ENCODE measurements at regions not wholly inside any gene's neighbourhood (a gene's known extent, or its start where the extent isn't known, plus 50 kb on each side); places are given as distances from the start of the nearest gene placed in this dataset.

DNA sequence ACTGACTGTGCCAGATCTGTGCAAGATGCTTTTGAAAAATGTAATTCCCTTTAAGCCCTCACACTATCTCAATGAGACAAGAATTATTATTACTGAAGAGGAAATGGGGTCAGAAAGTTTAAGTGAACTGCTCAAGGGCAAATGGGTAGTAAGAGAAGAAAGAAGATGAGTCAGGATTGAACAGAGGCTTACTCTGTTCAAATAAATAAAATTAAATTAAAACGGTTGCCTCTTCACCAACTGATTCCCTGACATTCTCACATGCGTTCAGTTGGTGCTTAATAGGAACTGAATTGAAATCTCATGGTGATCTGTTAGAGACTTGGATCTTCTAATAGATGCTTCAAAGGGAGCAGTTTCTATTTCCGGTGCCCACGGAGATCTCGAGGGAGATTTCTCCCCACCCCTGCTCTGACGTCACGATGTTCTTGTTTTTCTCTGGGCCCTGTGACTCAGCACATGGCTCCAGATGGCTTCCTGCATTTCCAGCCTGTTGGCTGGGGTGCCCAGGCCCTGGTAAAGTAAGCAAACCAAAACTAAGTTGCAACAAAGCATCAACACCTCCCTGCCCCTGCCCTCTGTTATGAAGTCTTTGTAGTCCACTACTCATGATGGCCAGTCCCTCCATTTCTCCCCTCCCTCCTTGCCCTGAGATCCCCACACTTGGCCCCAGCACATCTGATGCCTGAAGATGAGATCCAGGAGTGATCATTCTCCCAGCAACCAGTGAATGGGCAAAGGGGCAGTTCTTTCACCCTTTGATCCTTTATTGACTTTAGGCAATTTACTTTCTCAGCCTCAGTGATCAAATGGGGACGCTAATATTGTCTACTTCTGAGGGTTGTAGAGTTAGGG, 106.1 kb upstream of the CPEB4 start:
- peak; percentile 88 for DNase-seq (ENCODE audit: low spot score)

GRCh38 chr5:173782671-173783101, 105.5 kb upstream of the CPEB4 start:
- no peak for DNase-seq (ENCODE audit: low spot score)

DNA sequence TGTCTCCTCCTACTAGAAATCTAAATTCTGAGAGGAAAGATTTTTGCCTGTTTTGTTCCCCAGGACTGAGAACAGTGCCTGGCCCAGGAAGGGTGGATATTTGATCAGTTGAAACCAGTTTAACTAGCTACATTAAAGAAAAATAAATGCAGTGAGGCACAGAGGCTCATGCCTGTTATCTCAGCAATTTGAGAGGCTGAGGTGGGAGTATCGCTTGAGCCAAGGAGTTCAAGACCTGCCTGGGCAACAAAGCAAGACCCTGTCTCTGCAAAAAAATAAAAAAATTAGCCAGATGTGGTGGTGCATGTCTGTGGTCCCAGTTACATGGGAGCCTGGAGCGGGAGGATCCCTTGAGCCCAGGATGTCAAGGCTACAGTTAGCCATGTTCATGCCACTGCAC, 104.8 kb upstream of the CPEB4 start:
- DNase-seq (ENCODE audit: low spot score) = no peak

DNA sequence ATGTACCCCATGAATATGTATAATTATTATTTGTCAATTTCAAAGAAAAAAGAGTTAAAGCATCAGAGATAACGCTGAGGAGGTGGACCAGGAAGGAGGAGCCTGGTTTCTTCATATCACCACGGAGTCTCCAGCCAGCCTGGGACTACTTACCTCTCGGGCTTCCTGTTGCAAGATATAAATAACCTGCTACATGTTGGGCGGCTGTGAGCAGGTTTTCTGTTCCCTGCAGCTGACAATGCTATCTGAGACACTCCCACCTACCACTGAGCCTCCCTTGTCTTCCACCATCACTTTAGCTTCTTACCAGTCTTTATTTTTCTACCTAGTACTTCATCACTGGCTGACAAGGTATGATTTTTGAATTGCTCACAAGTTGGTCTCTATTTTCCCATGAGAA, 102.7 kb upstream of the CPEB4 start:
- DNase-seq (ENCODE audit: low spot score) = no peak

- no peak for DNase-seq (ENCODE audit: low spot score)
Observed at GRCh38 chr5:173785866-173786265, 102.3 kb upstream of the CPEB4 start.

- no peak for DNase-seq (ENCODE audit: low spot score)
Observed at GRCh38 chr5:173786286-173787187, 101.6 kb upstream of the CPEB4 start.

DNA sequence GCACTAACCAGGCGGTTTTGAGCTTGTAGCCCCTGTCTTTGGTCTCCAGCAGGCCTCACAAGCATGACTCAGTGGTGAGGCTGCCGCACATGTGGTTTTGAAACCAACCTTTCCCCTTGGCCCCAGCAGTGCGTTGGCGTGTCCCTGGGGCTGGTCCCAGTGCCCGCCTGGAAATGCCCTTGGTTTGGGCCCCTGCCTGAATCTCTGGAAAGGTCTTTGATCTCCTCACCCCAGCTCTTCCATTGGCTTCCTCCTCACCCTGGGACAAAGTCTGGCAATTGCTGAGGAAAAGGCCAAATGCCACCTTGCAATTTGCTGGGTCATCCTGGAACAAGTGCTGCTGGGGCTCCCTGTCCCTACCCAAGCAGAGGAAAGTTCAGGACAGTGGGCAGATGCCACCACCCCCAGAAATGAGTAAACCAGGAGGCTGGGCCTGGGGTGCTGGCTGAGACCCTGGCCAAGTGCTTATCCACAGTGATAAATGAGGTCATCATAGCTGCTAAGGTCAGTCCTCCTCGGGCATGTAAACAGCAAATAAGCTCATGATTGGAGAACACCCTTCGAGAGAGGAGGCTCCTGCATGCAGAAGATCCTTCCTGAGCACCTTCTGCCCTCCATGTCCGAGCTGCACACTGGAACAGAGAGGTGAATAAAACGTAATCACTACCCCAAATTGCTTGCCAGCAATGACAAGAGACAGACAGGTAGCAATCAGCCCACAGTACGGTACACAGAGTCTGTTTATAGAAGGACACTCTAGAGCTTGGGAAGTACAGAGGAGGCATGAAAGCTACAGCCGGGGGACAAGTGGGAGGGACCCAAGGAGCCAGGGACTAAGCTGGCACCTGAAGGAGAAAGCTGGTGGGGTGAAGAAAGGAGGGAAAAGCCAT, 98.9 kb upstream of the CPEB4 start:
- DNase-seq (ENCODE audit: low spot score) = peak; percentile 62

DNA sequence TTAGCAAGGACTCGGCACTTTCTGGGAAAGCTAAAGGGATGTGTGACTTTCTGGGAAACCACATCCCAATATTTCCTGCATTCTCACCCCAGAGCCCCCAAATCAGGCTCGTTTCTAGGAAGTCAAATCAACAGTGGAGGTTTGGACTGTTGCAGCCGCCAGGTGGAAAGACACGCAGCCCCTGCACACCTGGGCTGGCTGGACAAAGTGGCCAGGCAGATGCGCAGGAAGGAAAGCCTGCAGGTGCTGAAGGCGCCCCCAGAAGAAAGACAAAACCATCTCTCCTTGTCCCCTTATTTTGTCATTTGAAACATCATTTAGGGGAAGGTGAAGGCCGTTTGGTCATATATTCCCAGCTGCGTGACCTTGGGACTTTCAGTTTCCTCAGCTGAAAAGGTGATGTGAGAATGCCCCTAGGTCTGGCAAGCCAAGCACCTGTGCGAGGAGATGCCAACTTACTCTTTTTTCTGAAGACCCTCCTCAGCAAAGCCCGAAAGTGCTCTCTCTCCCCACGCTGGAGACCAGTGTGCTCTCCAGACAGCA, 97.9 kb upstream of the CPEB4 start:
- no peak for DNase-seq (ENCODE audit: low spot score)

DNA sequence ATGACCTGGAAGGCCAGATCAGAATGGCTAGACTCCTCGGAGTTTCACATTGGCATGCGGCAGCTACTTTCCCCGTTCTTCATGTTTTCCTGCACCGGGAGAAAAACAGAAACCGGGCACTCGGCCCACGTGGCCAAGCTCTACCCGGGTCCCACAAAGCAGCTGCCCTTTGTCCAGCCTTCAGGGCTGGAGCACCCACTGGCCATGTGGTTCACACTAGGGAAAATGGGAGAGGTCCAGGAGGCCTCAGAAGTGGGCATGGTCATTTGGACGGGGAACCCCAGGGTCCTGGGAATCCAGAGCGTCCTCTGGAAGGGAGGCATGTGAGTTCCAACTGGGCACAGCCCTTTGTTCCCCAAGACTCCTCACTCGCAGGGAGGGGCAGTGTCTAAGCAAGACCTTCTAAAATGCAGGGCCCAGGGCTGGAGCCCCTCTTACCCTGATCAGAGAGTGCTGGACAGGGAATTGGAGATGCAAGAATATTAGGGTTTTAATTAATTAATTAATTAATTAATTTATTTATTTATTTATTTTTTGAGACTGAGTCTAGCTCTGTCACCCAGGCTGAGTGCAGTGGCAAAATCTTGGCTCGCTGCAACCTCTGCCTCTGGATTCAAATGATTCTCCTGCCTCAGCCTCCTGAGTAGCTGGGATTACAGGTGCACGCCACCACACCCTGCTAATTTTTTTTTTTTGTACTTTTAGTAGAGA, 97.2 kb upstream of the CPEB4 start:
- no peak for DNase-seq (ENCODE audit: low spot score)

- DNase-seq (ENCODE audit: low spot score) = no peak
Observed at GRCh38 chr5:173791878-173792277, 96.3 kb upstream of the CPEB4 start.

DNA sequence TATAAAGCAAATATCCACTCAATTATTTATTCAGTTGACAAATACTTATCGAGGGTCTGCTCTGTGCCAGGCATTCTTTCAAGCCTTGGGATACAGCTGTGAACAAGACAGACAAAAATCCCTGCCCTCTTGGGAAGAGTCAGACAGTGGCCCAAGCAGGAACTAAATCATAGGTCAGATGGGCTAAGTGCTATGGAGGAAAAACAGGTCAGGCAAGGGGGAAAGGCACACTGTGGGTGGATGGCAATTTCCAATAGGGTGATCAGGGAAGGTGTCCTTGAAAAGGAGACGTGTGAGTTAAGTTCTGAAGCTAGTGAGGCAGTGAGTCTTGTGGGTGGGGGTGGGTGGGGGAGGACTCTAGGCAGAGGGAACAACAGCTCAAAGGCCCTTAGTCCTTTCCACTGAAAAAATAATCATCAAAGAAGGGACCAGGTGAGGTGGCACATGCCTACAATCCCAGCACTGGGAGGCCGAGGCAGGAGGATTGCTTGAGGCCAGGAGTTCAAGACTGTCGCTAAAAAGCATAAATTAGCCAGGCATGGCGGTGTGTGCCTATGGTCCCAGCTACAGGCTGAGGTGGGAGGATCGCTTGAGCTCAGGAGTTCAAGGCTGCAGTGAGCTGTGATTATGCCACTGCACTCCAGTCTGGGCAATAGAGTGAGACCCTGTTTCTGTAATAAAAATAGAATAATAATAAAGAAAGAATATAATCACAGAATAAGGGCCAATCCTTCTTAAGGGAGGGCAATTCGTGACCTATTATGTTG, 95.2 kb upstream of the CPEB4 start:
- no peak for DNase-seq (ENCODE audit: low spot score)

DNA sequence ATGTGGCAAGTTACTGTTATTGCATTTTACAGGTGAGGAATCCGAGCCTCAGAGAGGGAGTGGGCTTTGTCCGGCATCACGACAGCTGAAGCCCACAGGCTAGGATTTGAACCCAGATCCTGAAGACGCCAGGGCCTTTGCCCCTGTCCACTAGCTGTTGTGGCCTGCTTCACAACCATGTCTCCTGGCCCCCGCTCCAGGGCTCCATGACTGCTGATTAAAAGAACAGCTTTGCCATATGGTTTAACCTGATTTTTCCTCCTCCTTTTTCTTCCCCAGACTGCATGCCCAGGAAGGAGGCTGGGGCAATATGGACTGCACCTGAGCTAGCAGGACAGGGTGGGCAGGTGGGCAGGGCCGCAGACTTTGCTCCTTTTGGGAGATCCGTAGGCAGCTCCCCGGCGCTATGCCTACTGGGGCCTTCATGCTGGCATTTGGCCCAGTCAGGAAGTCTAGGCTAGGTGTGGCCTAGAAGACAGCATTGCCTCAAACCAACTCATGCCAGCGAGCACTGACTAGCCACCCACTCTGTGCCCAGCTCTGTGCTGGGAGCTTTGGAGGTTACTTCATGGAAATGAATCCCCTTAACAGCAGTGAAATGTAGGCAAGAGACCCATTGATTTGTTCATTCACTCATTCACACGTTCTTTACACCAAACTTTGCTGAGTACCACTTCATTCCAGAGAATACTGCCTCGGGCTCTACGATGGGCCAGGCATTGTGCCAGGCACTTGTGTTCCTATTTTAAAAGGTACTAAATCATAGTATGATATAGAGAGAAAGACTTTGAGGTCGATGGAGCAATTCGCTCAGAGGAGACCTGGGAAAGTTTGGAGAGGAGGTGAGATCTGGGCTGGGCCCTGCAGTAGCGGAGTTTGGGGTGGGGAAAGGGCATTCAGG, 94.3 kb upstream of the CPEB4 start:
- no peak for DNase-seq (ENCODE audit: low spot score)

DNA sequence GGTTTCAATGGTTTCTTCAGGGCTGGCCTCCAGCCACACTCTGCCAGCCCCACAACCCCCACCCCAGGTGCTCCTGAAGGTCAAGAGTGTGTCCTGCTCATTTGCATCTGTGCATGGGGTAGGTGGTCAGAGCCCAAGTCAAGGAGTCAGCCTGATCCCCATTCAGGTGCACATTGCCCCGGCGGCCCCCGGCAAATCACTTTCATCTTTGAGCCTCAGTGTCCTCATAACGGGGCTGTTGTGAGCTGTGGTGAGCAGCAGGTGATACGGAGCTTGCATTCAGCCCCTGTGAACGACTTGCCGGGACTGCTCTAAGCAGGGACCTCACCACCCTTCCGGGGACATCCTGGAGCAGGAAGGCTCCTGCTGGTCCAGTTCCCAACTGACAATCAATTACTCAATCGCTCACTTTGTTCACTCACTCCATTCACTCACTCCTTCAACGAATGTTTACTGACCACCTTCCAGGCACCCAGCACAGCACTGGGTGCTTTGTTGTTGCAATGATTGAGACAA, 93.2 kb upstream of the CPEB4 start:
- DNase-seq (ENCODE audit: low spot score) = no peak

GRCh38 chr5:173795601-173796000, 92.5 kb upstream of the CPEB4 start:
- DNase-seq (ENCODE audit: low spot score) = no peak

- no peak for DNase-seq (ENCODE audit: low spot score)
Observed at GRCh38 chr5:173796721-173797495, 91.2 kb upstream of the CPEB4 start.

- DNase-seq (ENCODE audit: low spot score) = no peak
Observed at GRCh38 chr5:173798127-173798810, 89.9 kb upstream of the CPEB4 start.

DNA sequence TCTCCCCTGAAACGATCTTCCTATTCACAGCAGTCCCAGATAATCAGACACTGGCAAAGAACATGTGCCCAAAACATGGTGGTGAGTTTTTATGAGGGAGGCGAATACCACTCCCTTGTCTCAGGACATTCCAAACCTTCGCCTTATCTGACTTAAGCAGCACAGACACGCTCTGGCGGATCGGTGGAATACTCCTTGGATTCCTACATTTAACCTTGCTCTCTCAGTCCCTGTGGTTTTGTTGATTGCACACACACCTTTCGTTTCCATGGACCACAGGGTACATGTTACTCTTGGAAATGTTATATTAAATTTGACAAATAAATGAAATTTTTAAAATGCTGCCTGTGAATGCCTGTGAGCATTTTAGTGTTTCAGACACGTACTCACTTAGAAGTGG, 87.8 kb upstream of the CPEB4 start:
- DNase-seq (ENCODE audit: low spot score) = no peak

DNA sequence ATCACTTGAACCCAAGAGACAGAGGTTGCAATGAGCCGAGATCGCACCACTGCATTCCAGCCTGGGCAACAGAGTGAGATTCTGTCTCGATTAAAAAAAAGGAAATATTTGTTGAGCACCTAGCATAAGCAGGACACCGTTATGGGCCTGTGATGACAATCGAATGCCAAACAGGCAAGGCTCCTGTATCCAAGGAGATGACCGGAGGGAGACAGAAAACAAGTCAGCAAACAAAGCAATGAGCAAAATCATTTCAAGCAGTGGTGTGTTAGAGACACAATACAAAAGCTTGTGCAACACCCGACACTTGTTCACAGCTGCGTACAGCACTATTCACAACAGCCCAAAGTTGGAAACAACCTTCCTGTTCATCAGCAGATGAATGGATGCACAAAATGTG, 87.1 kb upstream of the CPEB4 start:
- no peak for DNase-seq (ENCODE audit: low spot score)
